Peyer's patch (tissue), 4 donors: ENCODE measurements at regions not wholly inside any gene's neighbourhood (a gene's known extent, or its start where the extent isn't known, plus 50 kb on each side); places are given as distances from the start of the nearest gene placed in this dataset.

Experiments used
- POLR2A ChIP-seq, 2 donors: fragments of 450-650 bp; IDR thresholded peaks; one replicate each; pipeline ENCODE4 v1.5.1; 2017; ENCODE audit warnings: antibody characterized with exemption in 2 of 2, mild to moderate bottlenecking in 2 of 2, moderate library complexity in 2 of 2
- TF ChIP-seq, protein P1 (sequence below), 6 experiments: fragments of 450-650 bp in 4 of 6; fragments of 200-600 bp in 2 of 6; sonication (generic) in 1 of 6; IDR thresholded peaks; one replicate each; pipeline ENCODE4 v1.5.1; 2017 to 2019; ENCODE audit warnings: antibody characterized with exemption in 6 of 6, mild to moderate bottlenecking in 3 of 6, moderate library complexity in 1 of 6

DNA sequence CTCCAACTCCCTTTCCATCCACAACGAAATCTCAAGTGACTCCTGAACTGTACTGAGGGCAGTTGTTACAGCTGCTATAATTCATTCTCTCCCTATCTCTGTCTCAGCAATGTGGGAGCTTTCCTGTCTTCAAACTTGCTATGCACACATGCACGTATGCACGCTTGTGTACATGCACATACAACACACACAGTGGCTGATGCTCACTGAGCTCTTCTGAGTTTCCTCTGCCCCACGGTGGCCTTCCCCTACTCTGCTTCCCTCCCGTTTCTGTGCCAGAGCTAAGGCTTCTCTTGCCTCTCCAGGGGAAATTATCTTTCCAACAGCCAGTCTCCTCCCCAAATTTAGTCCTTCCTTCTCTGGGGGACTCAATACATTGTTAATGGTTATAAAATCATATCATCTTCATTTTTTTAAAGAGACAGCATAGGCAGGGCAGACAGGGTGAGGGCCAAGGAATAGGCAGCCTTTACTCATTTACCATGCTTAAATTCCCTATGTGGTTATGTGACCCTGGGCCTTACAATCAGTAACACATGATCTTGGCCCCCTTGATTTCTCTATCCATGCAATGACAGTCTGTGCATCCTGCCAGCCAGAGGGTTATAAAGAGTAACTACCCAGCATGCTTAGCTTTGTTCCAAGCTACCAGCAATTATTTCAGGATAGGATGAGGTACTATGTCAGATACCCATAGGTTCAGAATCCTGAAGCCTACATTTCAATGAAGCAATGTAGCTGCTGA is 111.9 kb upstream of the HMGA2 start:
- TF ChIP-seq, protein P1, sequence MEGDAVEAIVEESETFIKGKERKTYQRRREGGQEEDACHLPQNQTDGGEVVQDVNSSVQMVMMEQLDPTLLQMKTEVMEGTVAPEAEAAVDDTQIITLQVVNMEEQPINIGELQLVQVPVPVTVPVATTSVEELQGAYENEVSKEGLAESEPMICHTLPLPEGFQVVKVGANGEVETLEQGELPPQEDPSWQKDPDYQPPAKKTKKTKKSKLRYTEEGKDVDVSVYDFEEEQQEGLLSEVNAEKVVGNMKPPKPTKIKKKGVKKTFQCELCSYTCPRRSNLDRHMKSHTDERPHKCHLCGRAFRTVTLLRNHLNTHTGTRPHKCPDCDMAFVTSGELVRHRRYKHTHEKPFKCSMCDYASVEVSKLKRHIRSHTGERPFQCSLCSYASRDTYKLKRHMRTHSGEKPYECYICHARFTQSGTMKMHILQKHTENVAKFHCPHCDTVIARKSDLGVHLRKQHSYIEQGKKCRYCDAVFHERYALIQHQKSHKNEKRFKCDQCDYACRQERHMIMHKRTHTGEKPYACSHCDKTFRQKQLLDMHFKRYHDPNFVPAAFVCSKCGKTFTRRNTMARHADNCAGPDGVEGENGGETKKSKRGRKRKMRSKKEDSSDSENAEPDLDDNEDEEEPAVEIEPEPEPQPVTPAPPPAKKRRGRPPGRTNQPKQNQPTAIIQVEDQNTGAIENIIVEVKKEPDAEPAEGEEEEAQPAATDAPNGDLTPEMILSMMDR (IDR thresholded peaks at IDR 0.05): no peak
- no peak for TF ChIP-seq POLR2A (IDR thresholded peaks at IDR 0.05)
